A172 (cell line): ENCODE measurements at regions not wholly inside any gene's neighbourhood (a gene's known extent, or its start where the extent isn't known, plus 50 kb on each side); places are given as distances from the start of the nearest gene placed in this dataset.
"Not testable (repeated sequence)": the region's sequence is repeated elsewhere in the genome, so short reads cannot be mapped to it uniquely, and the experiment has no call there.

Experiments used
- DNase-seq: peaks from one replicate; pipeline ENCODE4 v3.0.0-alpha.2; 2015; ENCODE audit warnings: low spot score

DNA sequence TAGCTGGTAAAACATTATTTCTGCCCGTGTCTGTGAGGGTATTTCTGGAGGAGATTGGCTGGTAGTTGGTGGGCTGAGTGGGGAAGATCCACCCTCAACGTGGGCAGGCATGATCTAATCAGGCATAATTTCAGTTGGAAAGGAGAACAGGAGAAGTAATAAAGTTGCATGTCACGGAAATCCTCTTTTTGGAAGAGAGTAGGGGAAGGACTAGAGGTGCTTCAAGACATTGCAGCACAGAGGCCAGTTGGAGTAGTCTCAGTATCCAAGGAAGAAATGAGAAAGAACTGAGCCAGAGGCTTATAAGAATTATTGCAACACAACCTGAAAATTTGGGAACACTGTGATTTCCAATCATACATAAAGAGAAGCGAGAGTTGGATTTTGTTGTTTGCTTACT is 1155.1 kb downstream of the FAM181B start:
- no peak for DNase-seq

DNA sequence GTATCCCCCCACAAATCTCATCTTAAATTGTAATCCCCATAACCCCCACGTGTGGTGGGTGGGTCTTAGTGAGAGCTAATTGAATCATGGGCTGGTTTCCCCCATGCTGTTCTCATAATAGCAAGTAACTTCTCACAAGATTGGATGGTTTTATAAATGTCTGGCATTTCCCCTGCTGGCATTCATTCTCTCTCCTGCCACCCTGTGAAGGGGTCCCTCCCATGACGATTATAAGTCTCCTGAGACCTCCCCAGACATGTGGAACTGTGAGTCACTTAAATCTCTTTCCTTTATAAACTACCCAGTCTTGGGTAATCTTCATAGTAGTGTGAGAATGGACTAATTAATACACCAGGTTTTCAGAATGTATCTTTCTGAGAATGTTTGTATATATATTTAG is 1159.4 kb downstream of the FAM181B start:
- DNase-seq: no peak

DNA sequence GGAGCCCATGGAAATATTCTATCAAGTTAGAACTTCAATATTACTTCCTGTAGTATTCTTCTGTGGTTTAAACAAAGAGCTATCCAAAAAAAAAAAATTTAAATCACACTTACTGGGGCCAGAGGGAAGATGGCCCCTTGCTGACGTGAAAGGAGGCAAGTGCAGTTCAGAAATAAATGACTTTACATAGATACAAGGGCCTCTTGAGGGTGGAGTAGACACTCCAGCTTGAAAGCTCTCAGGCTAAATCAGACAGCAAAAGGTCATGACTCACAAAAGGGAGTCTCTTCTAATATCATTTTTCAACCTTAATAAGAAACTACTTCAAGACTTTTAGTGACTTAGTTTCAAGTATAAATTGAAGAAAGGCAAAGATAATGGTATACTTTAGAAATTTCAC is 1160.3 kb downstream of the FAM181B start:
- DNase-seq: no peak

DNA sequence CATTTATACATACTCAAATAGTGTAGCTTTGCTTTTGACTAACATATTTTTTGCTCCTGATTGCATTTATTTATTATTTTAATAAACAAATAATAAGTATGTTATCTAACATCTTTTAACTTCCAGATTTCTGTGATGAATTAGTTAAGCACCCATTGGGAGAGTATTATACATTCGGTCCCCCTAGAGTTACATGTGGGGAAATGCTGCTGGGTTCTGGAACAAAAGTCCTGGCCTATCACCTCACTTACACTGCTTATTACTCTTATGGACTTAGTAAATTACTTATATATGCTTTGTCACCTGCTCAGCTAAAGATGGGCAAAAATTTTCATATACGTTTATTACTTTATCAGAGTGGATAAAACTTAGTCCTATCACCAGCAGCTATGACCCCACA is 1163.0 kb downstream of the FAM181B start:
- DNase-seq: no peak

DNA sequence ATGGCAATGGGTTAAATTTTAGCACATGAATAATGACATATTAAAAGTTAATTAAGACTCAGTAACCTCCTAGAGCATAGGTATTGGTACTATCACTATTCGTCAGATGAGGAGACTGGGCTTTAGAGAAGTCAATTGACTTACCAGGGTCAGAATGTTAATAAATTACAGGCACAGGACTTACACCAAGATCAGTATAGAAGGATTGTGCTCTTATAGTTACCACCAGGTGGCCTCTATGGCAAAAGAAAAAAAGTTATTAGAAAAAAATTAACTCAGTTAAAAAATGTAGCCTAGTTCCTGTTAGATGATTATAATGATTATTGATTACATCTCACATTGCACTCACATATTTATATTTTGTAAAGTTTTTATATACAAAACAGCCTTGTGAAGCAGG is 1163.7 kb downstream of the FAM181B start:
- DNase-seq: no peak

DNA sequence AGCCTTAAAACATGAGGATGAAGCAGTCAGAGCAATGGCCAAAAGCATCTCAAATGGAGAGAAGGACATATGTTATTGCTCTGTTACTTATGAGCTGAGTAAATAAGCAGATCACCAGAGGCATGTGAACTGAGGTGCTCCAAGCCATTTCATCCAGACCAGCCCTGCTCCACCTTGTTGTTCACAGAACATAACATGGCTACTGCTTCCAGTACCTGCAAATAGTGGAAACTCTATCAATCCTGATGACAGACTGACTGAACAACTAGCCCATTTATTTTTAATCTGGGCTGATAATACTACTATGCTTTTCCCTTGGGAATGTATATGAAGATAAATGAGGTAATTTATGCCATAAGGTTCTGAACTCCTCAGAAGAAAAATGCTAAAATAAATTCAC is 1164.7 kb downstream of the FAM181B start:
- no peak for DNase-seq

DNA sequence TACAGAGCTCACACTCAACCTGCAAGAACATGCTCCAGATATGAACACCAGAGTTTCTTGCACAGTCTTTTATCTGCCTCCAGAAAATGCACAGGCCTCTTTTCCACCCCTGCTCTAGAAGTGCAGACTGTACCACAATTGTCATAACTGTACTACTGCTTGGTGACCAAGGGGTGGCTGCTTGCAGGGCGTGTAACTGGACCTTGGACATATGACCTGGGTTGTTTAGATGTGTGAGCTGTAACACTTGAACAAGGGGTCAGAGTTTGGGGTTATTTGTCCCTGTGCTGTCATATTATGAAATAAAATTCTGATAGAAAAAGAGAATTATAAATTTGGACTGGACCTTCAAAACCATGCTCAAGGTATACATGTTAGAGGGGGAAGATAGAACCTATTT is 1185.5 kb downstream of the FAM181B start:
- DNase-seq: no peak

DNA sequence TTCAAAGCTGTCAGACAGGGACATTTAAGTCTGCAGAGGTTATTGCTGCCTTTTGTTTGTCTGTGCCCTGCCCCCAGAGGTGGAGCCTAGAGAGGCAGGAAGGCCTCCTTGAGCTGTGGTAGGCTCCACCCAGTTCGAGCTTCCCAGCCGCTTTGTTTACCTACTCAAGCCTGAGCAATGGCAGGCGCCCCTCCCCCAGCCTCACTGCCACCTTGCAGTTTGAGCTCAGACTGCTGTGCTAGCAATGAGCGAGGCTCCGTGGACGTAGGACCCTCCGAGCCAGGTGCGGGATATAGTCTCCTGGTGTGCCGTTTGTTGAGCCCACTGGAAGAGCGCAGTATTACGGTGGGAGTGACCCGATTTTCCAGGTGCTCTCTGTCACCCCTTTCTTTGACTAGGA is 1193.9 kb downstream of the FAM181B start:
- DNase-seq: not testable (repeated sequence)

DNA sequence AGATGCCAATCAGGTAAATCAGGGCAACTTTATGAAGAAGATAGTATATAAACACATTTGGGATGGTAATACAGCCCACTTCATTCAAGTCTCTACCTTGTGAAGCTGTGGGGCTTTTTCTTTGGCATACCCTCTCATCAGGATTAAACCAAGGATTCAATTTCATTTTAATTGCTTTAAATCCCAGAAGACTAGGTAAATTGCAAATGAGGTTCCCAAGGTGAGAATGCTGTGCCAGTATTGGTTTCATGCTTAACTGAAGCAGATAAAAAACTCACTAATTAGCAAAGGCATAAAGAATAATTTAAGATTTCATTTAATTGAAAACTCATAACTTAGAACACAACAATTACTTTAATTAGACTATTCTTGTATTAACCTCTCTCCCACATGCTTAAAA is 1218.1 kb downstream of the FAM181B start:
- DNase-seq: no peak

DNA sequence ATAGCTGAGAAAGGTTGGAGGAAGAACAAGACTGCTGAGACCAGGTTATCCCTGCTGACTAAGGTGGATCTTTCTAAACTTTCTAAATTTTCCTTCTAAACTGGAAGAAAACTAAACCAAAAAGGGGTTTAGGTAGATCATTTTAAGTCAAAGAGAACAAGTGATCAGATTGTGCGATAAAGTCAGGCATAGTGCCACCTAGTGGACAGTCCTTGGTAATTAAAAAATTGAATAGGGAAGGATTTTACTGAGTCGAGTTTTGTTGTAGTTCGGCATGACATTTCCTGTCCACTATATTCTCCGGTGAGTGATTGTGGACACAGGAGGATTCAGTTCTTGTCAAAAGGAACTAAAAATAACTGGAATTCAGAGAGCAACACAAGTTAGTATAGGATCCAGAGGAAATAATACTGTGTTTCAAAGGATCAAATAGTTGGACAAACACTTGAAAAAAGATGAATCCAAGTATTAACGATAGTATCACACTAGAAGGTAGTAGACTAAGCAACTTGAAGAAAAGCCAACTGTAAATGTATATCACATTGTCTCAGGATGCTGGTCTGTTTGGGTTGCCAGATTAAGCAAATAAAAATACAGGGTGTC is 1236.4 kb downstream of the FAM181B start:
- peak; percentile 75 for DNase-seq

DNA sequence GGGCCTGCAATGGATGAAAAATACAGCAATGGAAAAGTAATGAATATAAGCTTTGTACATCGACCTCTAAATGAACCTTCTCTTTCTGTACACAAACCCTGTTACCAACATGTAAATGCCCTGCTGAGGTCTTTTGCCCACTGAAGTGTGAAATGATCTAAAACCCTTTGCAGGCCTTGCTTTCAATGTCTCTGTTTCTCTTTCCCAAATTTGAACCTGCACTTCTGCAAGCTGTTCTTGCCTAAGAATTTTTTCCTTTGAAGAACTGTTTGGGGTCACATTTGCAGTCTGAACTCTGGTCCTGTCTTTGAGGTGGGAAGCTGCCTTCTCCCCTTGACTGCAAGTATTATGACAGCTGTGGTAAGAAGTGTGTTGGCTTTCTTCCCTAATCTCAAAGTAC is 1237.1 kb downstream of the FAM181B start:
- DNase-seq: no peak

DNA sequence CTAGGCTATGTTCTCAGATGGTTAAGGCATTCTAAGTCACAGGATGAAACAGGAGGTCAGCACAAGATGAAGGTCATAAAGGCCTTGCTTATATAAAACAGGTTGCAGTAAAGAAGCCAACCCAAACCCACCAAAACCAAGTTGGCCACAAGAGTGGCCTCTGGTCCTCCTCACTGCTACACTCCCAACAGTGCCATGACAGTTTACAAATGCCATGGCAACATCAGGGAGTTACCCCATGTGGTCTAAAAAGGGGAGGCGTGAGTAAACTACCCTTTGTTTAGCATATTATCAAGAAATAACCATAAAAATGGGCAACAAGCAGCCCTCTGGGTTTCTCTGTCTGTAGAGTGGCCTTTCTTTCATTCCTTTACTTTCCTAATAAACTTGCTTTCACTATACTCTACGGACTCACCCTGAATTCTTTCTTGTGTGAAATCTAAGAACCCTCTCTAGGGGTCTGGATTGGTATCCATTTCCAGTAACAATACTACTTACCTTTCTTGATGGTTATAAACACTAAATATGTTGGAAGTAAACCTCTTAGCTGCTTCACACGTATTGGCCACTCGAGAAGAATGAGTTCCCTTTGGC is 1237.9 kb downstream of the FAM181B start:
- no peak for DNase-seq

DNA sequence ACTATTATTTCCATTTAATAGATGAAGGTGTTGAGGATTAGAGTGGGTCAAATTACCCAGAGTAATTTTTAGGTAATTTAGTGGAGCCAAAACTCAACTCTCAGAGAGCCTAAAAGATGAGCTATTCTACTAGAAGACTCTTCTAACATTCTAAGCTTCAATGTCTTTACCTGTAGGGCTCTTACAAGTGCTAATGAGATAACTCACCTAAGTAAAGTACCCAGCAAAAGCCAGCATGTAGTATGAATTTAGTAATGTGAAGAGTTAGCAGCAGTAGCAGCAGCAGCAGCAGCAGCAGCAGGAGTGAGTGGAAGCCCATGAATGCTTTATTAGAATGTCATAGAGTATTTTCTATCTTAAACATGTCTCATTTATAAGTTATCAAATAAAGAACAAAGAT is 1239.2 kb downstream of the FAM181B start:
- no peak for DNase-seq

DNA sequence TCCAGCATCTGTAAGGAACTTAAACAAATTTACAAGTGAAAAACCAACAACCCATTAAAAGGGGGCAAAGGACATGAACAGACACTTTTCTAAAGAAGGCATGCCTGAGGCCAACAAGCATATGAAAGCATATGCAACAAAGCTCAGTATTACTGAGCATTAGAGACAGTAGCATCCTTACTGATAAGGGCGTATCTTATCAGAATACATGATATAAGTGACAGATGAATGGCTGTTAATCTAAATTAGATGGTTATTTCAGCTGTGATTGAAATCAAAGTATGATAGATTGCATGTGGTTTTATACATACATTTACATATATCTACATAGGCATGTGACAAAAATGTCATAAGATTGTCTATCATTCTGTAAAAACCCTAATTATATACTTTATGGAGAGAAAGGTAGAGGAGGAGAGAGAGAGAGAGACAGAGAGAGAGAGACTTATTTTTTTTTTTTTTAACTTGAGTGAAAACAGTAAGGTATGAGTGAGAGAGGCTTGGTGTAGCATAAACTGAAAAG is 1240.7 kb downstream of the FAM181B start:
- no peak for DNase-seq

DNA sequence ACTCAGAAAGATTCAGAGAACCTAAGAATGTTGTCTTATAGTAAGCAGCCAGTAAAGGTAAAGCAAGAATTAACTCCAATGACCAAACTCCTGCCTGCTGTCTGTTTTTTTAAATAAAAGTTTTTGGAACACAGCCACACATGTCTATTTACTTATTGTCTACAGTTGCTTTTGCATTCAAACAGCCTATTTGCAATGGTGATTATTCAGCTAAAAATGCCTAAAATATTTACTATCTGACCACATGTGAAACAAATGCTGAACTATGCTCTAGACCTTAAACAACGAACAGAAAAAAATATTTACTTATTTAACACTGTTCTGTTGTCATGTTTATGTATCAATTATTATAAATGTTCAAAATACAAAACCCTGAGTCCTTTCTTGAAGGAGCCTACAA is 1246.6 kb downstream of the FAM181B start:
- DNase-seq: no peak

DNA sequence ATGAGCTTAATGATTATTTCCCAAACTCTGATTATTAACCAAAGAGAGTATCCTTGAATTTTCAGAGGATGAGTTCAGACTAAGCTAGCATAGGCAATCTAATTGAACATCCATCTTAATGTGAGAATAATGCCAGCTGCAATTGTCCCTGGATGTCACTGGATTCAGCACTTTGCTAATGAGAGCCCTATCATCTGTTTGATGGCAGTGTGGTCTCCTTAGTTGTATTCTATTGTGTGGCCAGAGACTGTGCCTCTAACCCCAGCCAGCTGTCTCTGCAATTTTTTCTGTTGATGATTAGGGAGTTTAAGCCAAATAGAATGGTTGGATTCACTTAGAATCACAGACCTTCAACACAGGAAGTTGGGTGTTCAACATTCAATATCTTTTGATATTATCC is 1249.5 kb downstream of the FAM181B start:
- DNase-seq: no peak

DNA sequence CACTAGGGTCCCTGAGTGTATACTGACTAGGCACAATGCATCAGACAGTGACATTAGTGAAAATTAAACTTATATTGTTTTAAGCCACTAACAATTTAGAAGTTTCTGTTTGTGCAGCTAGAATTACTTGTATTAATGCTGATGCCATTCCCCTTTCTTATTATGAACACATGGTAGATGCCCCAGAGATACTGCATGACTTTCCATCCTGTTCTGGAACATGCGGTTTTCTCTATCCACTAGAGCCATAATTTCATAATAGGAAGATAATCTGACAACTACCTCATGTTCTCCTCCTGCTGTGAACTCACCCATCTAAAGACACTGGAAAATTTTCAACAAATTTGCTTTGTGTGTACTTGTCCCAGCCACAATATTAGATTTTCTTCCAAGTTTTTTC is 1256.4 kb downstream of the FAM181B start:
- DNase-seq: no peak

DNA sequence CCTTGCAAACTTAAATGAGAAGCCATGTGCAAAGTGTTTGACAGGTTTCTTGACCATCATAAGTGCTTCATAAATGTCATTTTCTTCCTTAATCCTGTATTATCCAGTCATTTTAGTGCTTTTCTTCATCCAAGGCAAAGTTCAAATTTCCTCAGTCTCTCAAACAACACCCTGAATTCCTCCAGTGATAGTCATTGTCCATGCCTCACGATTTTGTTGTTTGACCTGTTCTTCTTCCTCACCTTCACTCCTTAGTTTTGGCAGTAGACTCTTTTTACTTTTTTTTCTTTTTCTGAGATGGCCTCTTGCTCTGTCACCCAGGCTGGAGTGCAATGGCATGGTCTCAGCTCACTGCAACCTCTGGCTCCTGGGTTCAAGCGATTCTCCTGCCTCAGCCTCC is 1257.3 kb downstream of the FAM181B start:
- no peak for DNase-seq

DNA sequence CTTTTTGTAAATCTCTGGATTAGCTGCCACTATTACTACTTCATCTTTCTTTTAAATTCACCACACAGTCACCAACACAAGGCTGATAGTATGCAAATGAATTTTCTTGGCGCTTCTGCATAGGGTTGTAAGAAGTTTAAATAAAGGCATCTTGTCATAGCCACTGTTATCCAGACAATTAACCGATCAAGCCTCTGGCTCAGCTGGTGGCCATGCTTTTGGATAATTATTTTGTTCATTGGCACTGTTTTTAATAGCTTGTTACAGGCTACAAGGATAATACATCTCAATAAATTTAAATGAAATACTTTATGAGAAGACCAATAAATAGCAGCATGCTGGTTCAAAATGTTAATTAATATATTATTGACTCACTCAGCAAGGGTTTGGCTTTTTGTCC is 1261.0 kb downstream of the FAM181B start:
- no peak for DNase-seq

DNA sequence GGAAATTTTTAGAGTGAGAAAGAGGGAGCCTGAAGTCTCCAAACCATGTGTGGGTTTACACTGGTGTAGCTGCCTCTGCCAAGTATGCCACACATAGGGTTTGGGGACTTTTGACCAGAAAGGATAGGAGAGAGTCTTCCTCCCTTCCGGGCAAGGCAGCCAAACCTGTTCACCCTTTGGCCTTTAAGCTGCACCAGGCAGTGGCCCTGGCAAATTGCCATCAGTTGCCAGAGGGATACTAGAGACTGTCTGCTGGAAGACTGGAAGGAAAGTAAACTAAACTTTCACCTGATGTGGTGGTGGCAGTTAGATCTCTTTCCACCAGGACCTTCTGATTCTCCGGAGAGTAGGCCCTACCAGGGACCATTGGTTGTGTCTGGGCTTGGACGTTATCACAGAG is 1263.2 kb downstream of the FAM181B start:
- no peak for DNase-seq

DNA sequence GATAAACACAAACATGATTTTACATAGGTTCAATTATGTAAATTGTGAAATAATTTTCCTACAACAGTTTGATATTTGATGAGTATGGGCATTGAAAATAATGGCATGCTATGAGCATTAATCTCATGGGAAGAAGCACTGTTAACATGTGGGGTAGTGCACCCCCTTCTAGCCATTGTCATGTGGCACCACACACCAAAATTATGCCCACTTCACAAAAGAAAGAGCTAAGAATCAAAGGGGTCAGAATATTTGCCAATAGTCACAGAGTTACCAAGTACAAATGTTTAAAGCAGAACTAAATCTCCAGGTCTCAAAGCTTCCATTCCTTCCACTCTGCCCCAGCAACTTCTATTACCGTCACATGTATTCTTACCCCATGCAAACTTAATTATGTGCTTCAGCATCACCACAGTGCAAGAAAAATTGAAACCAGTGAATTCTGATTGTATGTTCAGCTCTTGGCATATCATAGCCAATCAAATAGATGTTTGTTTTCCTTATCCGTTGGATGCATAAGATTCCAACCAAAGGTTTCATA is 1273.8 kb downstream of the FAM181B start:
- no peak for DNase-seq

DNA sequence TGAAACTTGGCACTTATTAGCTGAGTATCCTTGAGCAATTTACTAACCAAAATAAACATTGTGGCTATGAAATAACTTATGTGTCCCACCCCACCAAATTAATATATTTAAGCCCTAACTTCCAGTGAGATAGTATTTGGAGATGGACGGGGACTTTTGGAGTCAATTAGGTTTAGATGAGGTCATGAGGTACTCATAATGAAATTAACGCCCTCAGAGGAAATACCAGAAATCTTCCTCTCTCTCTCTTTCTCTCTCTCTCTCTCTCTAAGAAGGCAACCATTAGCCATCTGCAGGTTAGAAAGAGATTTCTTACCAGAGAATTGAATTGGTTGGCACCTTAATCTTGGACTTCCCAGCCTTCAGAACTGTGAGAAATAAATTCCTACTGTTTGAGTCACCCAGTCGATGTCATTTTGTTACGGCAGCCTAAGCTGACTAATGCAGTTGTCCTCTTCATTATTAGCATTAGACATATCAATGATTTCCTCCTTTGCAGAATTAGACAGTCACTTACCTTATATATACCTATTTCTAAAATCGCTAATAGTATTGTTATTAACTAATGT is 1284.0 kb downstream of the FAM181B start:
- peak; percentile 59 for DNase-seq

DNA sequence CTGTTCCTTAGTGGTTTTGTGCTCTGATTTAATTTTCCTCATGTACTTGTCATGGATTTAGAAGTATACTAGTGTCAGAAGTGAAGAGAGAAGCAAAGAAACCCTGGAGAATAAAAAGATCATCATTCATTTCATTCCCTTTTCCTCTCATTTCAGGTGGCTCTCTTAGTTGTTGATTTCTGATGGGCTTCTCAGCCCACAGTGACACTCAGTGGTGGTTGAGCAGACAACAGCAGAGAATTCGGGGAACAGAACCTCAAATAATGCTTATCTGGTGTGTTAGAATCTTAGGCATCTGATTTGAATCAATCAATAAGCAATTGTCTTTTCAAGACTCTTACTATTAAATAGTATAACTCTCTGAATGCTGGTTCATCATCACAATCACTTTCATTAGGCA is 1289.4 kb downstream of the FAM181B start:
- DNase-seq: no peak
